K562 (cell line): ENCODE measurements at regions not wholly inside any gene's neighbourhood (a gene's known extent, or its start where the extent isn't known, plus 50 kb on each side); places are given as distances from the start of the nearest gene placed in this dataset.

ENCODE experiments used
- BCL6 ChIP-seq: fragments of 250-450 bp; sonication (Bioruptor Pico); IDR thresholded peaks from 2 replicates; pipeline ENCODE4 v1.4.0; 2020
- CCAR2 ChIP-seq: fragments of 200-400 bp; formaldehyde crosslinking; IDR thresholded peaks from 2 replicates; pipeline ENCODE4 v1.6.1; 2017; ENCODE audit warnings: mild to moderate bottlenecking, low read depth, low read length
- SMARCE1 ChIP-seq: fragments of 450-650 bp; IDR thresholded peaks from 2 replicates; pipeline ENCODE4 v1.7.1; 2016; ENCODE audit warnings: mild to moderate bottlenecking
- SUPT5H ChIP-seq: fragments of 450-650 bp; IDR thresholded peaks from 2 replicates; pipeline ENCODE4 v1.6.1; 2016
- ZNF274 ChIP-seq: IDR thresholded peaks from 2 replicates; pipeline ENCODE4 v1.6.1; 2011; ENCODE audit warnings: low read depth, mild to moderate bottlenecking, low read length, moderate library complexity, borderline replicate concordance
- TF ChIP-seq, protein P1 (sequence below), 2 experiments: fragments of 450-650 bp; formaldehyde crosslinking in 1 of 2; IDR thresholded peaks; 2 replicates each; pipeline versions ENCODE4 v1.4.0 to v1.6.1; 2014 to 2020; ENCODE audit warnings: mild to moderate bottlenecking in 2 of 2, borderline replicate concordance in 1 of 2, low read depth in 1 of 2

- TF ChIP-seq, protein P1, sequence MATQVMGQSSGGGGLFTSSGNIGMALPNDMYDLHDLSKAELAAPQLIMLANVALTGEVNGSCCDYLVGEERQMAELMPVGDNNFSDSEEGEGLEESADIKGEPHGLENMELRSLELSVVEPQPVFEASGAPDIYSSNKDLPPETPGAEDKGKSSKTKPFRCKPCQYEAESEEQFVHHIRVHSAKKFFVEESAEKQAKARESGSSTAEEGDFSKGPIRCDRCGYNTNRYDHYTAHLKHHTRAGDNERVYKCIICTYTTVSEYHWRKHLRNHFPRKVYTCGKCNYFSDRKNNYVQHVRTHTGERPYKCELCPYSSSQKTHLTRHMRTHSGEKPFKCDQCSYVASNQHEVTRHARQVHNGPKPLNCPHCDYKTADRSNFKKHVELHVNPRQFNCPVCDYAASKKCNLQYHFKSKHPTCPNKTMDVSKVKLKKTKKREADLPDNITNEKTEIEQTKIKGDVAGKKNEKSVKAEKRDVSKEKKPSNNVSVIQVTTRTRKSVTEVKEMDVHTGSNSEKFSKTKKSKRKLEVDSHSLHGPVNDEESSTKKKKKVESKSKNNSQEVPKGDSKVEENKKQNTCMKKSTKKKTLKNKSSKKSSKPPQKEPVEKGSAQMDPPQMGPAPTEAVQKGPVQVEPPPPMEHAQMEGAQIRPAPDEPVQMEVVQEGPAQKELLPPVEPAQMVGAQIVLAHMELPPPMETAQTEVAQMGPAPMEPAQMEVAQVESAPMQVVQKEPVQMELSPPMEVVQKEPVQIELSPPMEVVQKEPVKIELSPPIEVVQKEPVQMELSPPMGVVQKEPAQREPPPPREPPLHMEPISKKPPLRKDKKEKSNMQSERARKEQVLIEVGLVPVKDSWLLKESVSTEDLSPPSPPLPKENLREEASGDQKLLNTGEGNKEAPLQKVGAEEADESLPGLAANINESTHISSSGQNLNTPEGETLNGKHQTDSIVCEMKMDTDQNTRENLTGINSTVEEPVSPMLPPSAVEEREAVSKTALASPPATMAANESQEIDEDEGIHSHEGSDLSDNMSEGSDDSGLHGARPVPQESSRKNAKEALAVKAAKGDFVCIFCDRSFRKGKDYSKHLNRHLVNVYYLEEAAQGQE (IDR thresholded peaks at IDR 0.05; ENCODE audit: borderline replicate concordance), result peak; percentile 15; the same call in 1 of the 2 replicates
- TF ChIP-seq, protein P1 (CRISPR knock-in tag; IDR thresholded peaks at IDR 0.05; ENCODE audit: low read depth), result no peak
- TF ChIP-seq SMARCE1 (no peak), SUPT5H (no peak), BCL6 (CRISPR knock-in tag) (no peak), ZNF274 (no peak), CCAR2 (no peak)
Measured at GRCh38 chr4:98748609-98749008, 90.2 kb upstream of the TSPAN5 start (continued).
